ENCODE measurements at regions not wholly inside any gene's neighbourhood (a gene's known extent, or its start where the extent isn't known, plus 50 kb on each side); places are given as distances from the start of the nearest gene placed in this dataset.

DNA sequence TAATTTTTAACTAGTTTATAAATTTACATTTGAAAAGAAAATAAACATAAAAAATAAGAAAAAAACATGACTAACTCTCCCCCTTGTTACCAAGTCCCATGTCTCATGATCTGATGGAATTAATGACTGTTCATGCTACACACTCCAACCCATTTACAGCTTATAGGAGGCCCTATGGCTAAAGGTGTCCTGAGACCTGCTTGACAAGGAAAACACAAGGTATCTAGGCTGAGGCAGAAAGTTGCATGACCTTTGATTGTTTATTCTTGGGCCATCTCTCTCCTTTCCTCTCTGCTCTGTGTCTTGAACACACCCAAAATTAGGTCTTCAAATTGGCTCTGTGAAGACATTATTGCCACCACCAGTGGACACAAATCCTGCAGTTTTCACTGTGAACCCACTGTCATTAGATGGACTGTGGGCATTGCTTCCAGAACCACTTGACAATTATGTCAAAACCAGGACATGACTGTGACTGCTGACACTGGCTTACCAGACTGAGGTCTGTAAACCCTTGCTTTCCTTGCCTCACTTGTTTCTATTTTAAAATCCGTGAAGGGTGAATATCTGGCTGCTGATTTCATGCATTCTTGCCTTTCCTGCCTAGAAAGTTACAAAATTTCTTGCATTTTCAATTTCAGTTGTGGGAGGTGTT is 386.5 kb upstream of the SPRY2 start:
- H3K4me3 ChIP-seq: no peak overlapping the region
- H3K27ac ChIP-seq: no peak overlapping the region
- intact Hi-C loops (cut with DNase I): no loop called here
- no peaks in the 10 kb centered on the region for H3K27me3 ChIP-seq (replicated peaks; ENCODE audit: insufficient read depth)
- DNase-seq (ENCODE audit: low spot score): no peak
- TF ChIP-seq POLR2AphosphoS5 (IDR thresholded peaks at IDR 0.05) (no peak), POLR2A (IDR thresholded peaks at IDR 0.05) (no peak)
- TF ChIP-seq, protein P1, sequence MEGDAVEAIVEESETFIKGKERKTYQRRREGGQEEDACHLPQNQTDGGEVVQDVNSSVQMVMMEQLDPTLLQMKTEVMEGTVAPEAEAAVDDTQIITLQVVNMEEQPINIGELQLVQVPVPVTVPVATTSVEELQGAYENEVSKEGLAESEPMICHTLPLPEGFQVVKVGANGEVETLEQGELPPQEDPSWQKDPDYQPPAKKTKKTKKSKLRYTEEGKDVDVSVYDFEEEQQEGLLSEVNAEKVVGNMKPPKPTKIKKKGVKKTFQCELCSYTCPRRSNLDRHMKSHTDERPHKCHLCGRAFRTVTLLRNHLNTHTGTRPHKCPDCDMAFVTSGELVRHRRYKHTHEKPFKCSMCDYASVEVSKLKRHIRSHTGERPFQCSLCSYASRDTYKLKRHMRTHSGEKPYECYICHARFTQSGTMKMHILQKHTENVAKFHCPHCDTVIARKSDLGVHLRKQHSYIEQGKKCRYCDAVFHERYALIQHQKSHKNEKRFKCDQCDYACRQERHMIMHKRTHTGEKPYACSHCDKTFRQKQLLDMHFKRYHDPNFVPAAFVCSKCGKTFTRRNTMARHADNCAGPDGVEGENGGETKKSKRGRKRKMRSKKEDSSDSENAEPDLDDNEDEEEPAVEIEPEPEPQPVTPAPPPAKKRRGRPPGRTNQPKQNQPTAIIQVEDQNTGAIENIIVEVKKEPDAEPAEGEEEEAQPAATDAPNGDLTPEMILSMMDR (IDR thresholded peaks at IDR 0.05): no peak
- no peaks in the 10 kb centered on the region for H3K9me3 ChIP-seq
- no peaks in the 10 kb centered on the region for H3K36me3 ChIP-seq
- WGBS: 79% methylated on average over 1 of the region's 1 CpG
- H3K4me1 ChIP-seq (replicated peaks): no peaks in the 10 kb centered on the region

DNA sequence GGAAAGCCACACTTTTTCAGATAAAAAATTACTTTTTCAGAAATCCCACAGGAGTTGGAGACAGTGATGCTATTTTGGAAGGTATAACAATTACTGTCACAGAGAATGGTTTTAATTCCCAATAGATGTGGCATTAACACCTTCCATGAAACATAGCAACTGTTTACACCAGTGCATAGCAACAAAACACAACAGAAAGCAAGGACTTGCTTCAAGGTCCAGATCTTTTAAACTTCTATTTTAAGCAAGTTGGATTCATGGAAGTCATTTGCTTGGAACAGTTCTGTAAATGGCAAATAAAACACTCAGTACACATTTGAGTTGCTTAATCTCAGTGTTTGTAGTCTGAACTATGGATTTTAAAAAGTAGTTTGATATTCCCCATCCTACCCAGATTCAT is 385.9 kb upstream of the SPRY2 start:
- no peak for TF ChIP-seq POLR2A (IDR thresholded peaks at IDR 0.05)
- no peak for TF ChIP-seq POLR2AphosphoS5 (IDR thresholded peaks at IDR 0.05)
- TF ChIP-seq, protein P1 (IDR thresholded peaks at IDR 0.05): no peak
- intact Hi-C loops (cut with DNase I): no loop called here
- H3K9me3 ChIP-seq: no peaks in the 10 kb centered on the region
- no peaks in the 10 kb centered on the region for H3K36me3 ChIP-seq
- H3K27me3 ChIP-seq (replicated peaks; ENCODE audit: insufficient read depth): no peaks in the 10 kb centered on the region
- no peak for DNase-seq (ENCODE audit: low spot score)
- H3K27ac ChIP-seq: no peak overlapping the region
- no peak overlapping the region for H3K4me3 ChIP-seq
- no peaks in the 10 kb centered on the region for H3K4me1 ChIP-seq (replicated peaks)

DNA sequence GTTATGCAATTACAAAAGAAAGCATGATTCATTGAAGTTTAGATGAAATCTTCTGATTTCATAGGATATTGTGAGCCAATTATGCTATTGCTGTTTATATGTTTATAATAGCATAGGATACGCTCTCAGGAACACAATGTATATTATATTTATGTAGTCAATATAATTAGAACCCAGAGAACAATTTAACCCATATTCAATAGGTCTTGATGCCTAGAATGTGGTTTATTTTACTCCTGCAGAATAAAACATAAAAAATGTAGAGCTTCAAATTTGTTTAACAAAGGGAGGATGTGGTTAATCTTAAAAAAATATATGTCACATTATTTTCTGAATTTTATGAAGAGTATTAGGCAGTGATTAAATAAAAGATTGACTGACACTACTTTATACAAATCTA is 380.8 kb upstream of the SPRY2 start:
- no peaks in the 10 kb centered on the region for H3K36me3 ChIP-seq
- 31% methylated on average over 1 of the region's 1 CpG for WGBS
- no peak overlapping the region for H3K4me3 ChIP-seq
- intact Hi-C loops (cut with DNase I): no loop called here
- no peak for DNase-seq (ENCODE audit: low spot score)
- H3K4me1 ChIP-seq (replicated peaks): no peaks in the 10 kb centered on the region
- TF ChIP-seq POLR2A (IDR thresholded peaks at IDR 0.05): no peak
- no peak for TF ChIP-seq POLR2AphosphoS5 (IDR thresholded peaks at IDR 0.05)
- TF ChIP-seq, protein P1 (IDR thresholded peaks at IDR 0.05): no peak
- H3K9me3 ChIP-seq: no peaks in the 10 kb centered on the region
- no peak overlapping the region for H3K27ac ChIP-seq
- no peaks in the 10 kb centered on the region for H3K27me3 ChIP-seq (replicated peaks; ENCODE audit: insufficient read depth)

DNA sequence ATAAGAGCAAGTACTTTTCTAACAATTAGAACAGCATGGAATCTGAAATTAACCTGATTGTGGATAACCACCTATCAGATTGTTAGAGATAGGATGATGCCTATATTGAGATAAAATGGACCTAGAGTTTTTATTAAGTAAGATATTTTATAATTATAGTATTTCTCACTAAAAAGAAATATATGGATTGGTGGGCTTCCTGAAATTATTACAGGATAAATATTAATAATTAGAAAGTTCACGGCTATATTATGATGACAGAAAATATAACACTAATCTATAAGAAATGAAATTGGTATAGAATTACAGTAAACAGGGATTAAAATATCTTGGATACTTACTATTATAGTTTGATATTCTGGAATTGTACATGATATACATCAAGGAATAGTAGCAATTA is 378.0 kb upstream of the SPRY2 start:
- TF ChIP-seq POLR2AphosphoS5 (IDR thresholded peaks at IDR 0.05) (no peak), POLR2A (IDR thresholded peaks at IDR 0.05) (no peak)
- TF ChIP-seq, protein P1 (IDR thresholded peaks at IDR 0.05): no peak
- no peak for DNase-seq (ENCODE audit: low spot score)
- H3K27me3 ChIP-seq (replicated peaks; ENCODE audit: insufficient read depth): no peaks in the 10 kb centered on the region
- no peaks in the 10 kb centered on the region for H3K36me3 ChIP-seq
- H3K9me3 ChIP-seq: no peaks in the 10 kb centered on the region
- H3K4me3 ChIP-seq: no peak overlapping the region
- 96% methylated on average over 1 of the region's 1 CpG for WGBS
- intact Hi-C loops (cut with DNase I): no loop called here
- no peaks in the 10 kb centered on the region for H3K4me1 ChIP-seq (replicated peaks)
- H3K27ac ChIP-seq: no peak overlapping the region

DNA sequence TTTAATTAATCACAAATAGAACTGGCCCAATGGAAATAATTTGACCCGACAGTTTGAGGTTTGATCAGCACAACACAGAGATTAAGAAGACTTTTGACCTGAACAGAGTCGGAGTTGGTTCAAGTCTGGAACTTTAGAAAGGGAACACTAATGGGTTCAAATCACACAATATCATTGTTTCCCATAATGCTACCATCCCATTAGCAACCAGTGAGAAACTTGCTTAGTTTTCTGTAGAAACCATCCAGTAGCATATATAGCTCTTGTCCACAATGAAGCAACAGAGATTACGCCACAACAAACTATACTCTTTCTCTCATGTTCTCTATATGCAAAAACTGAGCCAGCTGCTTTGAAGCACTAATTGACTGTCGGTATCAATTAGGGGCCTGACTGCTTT is 376.9 kb upstream of the SPRY2 start:
- TF ChIP-seq POLR2AphosphoS5 (IDR thresholded peaks at IDR 0.05): no peak
- TF ChIP-seq POLR2A (IDR thresholded peaks at IDR 0.05): no peak
- TF ChIP-seq, protein P1 (IDR thresholded peaks at IDR 0.05): no peak
- no peak overlapping the region for H3K27ac ChIP-seq
- H3K4me1 ChIP-seq (replicated peaks): no peaks in the 10 kb centered on the region
- 95% methylated on average over 4 of the region's 4 CpGs for WGBS
- no peak for DNase-seq (ENCODE audit: low spot score)
- H3K4me3 ChIP-seq: no peak overlapping the region
- no peaks in the 10 kb centered on the region for H3K9me3 ChIP-seq
- intact Hi-C loops (cut with DNase I): no loop called here
- H3K27me3 ChIP-seq (replicated peaks; ENCODE audit: insufficient read depth): no peaks in the 10 kb centered on the region
- no peaks in the 10 kb centered on the region for H3K36me3 ChIP-seq
